Lower leg skin (tissue), 3 donors: ENCODE measurements at regions not wholly inside any gene's neighbourhood (a gene's known extent, or its start where the extent isn't known, plus 50 kb on each side); places are given as distances from the start of the nearest gene placed in this dataset.

Source experiments
- CTCF ChIP-seq, 3 donors: fragments of 450-650 bp; IDR thresholded peaks; one replicate each; pipeline ENCODE4 v1.5.1; 2016; ENCODE audit warnings: antibody characterized with exemption in 3 of 3, mild to moderate bottlenecking in 3 of 3, moderate library complexity in 2 of 3
- POLR2A ChIP-seq, 2 donors: fragments of 450-650 bp; IDR thresholded peaks; one replicate each; pipeline ENCODE4 v1.6.1; 2016 to 2017; ENCODE audit warnings: antibody characterized with exemption in 2 of 2, mild to moderate bottlenecking in 1 of 2, moderate library complexity in 1 of 2

DNA sequence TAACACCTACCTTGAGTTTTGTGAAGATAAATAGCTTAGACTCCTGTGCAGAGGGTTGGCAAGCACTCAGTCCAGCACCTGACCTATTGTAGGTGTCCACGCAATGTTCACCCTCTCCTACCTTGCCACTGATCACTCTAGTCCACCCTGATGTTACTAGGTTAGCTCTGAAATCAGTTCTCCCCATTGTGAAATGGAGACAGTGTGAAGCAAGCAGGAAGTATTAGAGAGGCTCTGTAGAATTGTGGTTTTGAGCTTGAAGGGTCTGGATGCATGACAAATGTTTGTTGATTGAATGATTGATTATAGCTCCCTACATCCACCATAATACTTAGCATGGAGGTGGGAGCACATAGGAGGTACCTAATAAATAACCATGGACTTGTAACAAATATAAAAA, 199.7 kb downstream of the RPLP1 start:
- TF ChIP-seq CTCF (IDR thresholded peaks at IDR 0.05) (no peak), POLR2A (IDR thresholded peaks at IDR 0.05) (no peak)
